ENCODE measurements at regions not wholly inside any gene's neighbourhood (a gene's known extent, or its start where the extent isn't known, plus 50 kb on each side); places are given as distances from the start of the nearest gene placed in this dataset.

- TF ChIP-seq REST (IDR thresholded peaks at IDR 0.05): no peak
These were observed 66.6 kb upstream of the PDE5A start (continued) for GRCh38 chr4:119695216-119695615.

- H3K27ac ChIP-seq (ENCODE audit: low read depth in 1 of 2, low read length in 2 of 2): no peak overlapping the region
- DNase-seq (ENCODE audit: low spot score): no peak
- no peaks in the 10 kb centered on the region for H3K4me1 ChIP-seq (ENCODE audit: control insufficient read depth in 4 of 4, insufficient read depth in 4 of 4, low read length in 3 of 4)
- TF ChIP-seq TAF1 (conservative IDR thresholded peaks at IDR 0.05) (no peak), HNF4A (conservative IDR thresholded peaks at IDR 0.05) (no peak), ATF3 (IDR thresholded peaks at IDR 0.05) (no peak)
- no peaks in the 10 kb centered on the region for H3K36me3 ChIP-seq (ENCODE audit: control insufficient read depth in 4 of 4, insufficient read depth in 3 of 4, low read depth in 1 of 4, low read length in 3 of 4)
- H3K27me3 ChIP-seq (ENCODE audit: control insufficient read depth in 4 of 4, insufficient read depth in 4 of 4, low read length in 3 of 4): no peaks in the 10 kb centered on the region
- no peak overlapping the region for H3K4me3 ChIP-seq (ENCODE audit: low read depth in 1 of 3, low read length in 3 of 3)
- H3K9me3 ChIP-seq (ENCODE audit: control insufficient read depth in 4 of 4, low read length in 3 of 4): no peaks in the 10 kb centered on the region
- H3K9ac ChIP-seq (ENCODE audit: low read depth in 1 of 2, low read length in 2 of 2): no peak overlapping the region
These were observed 64.5 kb upstream of the PDE5A start for GRCh38 chr4:119693126-119693525.

GRCh38 chr4:119692001-119692400 lies 63.4 kb upstream of the PDE5A start:
- H3K9me3 ChIP-seq (ENCODE audit: control insufficient read depth in 4 of 4, low read length in 3 of 4): no peaks in the 10 kb centered on the region
- 80% methylated on average over 1 of the region's 1 CpG for WGBS

More at GRCh38 chr4:119692001-119692400, 63.4 kb upstream of the PDE5A start:
- TF ChIP-seq FOXA1 (IDR thresholded peaks at IDR 0.05) (no peak), SP1 (IDR thresholded peaks at IDR 0.05) (no peak), NR2F2 (IDR thresholded peaks at IDR 0.05) (no peak), GABPA (IDR thresholded peaks at IDR 0.05 in 1 of 2, conservative IDR thresholded peaks at IDR 0.05 in 1 of 2) (no peak), RAD21 (IDR thresholded peaks at IDR 0.05) (no peak), ATF3 (IDR thresholded peaks at IDR 0.05) (no peak), RXRA (IDR thresholded peaks at IDR 0.05) (no peak), FOXA2 (IDR thresholded peaks at IDR 0.05) (no peak), REST (IDR thresholded peaks at IDR 0.05) (no peak), EGR1 (IDR thresholded peaks at IDR 0.05; ENCODE audit: low read depth in 2 of 2) (no peak), TAF1 (conservative IDR thresholded peaks at IDR 0.05) (no peak), HNF4A (conservative IDR thresholded peaks at IDR 0.05) (no peak), ZBTB33 (IDR thresholded peaks at IDR 0.05) (no peak), HNF4G (IDR thresholded peaks at IDR 0.05) (no peak), JUND (IDR thresholded peaks at IDR 0.05) (no peak), CTCF (IDR thresholded peaks at IDR 0.05; ENCODE audit: low read depth, low read length, missing input control) (no peak), YY1 (IDR thresholded peaks at IDR 0.05) (no peak)
- DNase-seq (ENCODE audit: low spot score): no peak
- Histone ChIP-seq H3K4me1 (ENCODE audit: control insufficient read depth in 4 of 4, insufficient read depth in 4 of 4, low read length in 3 of 4) (no peaks in the 10 kb centered on the region), H3K27ac (ENCODE audit: low read depth in 1 of 2, low read length in 2 of 2) (no peak overlapping the region), H3K36me3 (ENCODE audit: control insufficient read depth in 4 of 4, insufficient read depth in 3 of 4, low read depth in 1 of 4, low read length in 3 of 4) (no peaks in the 10 kb centered on the region), H3K4me3 (ENCODE audit: low read depth in 1 of 3, low read length in 3 of 3) (no peak overlapping the region), H3K27me3 (ENCODE audit: control insufficient read depth in 4 of 4, insufficient read depth in 4 of 4, low read length in 3 of 4) (no peaks in the 10 kb centered on the region), H3K9ac (ENCODE audit: low read depth in 1 of 2, low read length in 2 of 2) (no peak overlapping the region)
